Astrocyte of the cerebellum (primary cell): ENCODE measurements at regions not wholly inside any gene's neighbourhood (a gene's known extent, or its start where the extent isn't known, plus 50 kb on each side); places are given as distances from the start of the nearest gene placed in this dataset.

Source experiments
- DNase-seq: peaks from one replicate; pipeline ENCODE4 v3.0.0-alpha.2; 2011; ENCODE audit warnings: low read depth
- H3K4me3 ChIP-seq: 2 replicates; pipeline ENCODE4 v1.5.1; 2011; ENCODE audit warnings: mild to moderate bottlenecking, low read depth, low read length, moderate library complexity
- in situ Hi-C: cut with HindIII; loops from 2 replicates; pipeline ENCODE4 v1.10.0; 2017; ENCODE audit warnings: low sequenced_read_pairs
- TF ChIP-seq, protein P1 (sequence below): IDR thresholded peaks from 2 replicates; pipeline ENCODE4 v1.5.1; 2012; ENCODE audit warnings: low read length, low read depth, moderate library complexity, mild to moderate bottlenecking; ENCODE audit errors: missing control alignments

DNA sequence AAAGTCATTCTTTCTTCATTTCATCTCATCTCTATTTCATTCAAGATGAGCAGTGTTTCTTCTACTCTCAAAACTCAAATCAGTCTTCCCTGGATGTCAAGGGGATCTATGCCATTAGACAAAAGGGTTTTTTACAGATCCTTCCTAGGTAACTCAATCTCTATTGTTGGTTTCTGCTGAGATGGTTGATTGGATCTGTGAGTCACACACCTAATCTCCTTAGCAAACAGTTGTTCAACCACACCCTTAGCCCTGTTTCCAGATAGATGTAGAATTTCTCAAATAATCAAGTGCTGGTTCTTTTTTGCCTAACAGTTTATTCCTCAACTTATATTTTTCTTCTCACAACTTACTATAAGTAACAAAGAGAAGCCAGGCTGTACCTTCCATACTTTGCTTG is 200.5 kb downstream of the KDR start:
- TF ChIP-seq, protein P1, sequence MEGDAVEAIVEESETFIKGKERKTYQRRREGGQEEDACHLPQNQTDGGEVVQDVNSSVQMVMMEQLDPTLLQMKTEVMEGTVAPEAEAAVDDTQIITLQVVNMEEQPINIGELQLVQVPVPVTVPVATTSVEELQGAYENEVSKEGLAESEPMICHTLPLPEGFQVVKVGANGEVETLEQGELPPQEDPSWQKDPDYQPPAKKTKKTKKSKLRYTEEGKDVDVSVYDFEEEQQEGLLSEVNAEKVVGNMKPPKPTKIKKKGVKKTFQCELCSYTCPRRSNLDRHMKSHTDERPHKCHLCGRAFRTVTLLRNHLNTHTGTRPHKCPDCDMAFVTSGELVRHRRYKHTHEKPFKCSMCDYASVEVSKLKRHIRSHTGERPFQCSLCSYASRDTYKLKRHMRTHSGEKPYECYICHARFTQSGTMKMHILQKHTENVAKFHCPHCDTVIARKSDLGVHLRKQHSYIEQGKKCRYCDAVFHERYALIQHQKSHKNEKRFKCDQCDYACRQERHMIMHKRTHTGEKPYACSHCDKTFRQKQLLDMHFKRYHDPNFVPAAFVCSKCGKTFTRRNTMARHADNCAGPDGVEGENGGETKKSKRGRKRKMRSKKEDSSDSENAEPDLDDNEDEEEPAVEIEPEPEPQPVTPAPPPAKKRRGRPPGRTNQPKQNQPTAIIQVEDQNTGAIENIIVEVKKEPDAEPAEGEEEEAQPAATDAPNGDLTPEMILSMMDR = no peak
- no peak for DNase-seq
- in situ Hi-C loops = no loop called here
- H3K4me3 ChIP-seq = no peak overlapping the region

DNA sequence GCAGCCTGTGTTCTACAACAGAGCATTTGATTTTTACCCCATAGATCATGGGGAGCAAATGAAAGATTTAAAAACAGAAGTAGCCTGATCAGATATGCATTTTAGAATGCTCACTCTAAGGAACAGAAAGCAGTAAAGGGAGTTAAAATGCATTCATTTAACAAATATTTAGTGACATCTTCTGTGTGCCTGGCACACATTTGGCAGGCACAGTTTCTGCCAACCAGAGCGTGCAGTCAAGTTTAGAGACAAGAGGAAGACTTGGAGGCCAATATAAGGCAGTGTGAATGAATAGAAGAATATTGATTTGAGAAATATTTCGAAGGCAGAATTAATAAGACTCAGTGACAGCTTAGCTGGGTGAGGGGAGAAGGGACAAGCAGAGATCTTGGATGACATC is 210.1 kb downstream of the KDR start:
- in situ Hi-C loops = no loop called here
- DNase-seq = no peak
- TF ChIP-seq, protein P1 = no peak
- no peak overlapping the region for H3K4me3 ChIP-seq

DNA sequence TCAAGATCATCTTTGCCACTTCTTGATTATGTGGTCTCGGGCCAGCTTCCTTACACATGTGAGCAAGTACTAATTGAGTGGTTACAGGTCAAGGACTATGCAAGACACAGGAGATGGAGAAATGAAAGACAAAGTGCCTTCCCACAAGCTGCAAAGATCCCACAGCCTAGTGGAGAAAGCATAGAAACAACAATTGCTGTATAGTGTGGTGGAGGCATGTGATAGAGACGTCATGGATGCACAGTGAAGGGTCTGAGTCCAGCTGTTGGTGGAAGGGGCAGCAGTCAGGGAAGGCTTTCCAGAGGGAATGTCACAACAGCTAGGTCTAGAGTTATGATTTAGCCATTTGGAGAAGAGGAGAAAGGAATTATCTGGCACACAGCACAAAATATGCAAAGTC is 210.6 kb downstream of the KDR start:
- H3K4me3 ChIP-seq = no peak overlapping the region
- no peak for DNase-seq
- TF ChIP-seq, protein P1 = no peak
- in situ Hi-C loops = no loop called here

DNA sequence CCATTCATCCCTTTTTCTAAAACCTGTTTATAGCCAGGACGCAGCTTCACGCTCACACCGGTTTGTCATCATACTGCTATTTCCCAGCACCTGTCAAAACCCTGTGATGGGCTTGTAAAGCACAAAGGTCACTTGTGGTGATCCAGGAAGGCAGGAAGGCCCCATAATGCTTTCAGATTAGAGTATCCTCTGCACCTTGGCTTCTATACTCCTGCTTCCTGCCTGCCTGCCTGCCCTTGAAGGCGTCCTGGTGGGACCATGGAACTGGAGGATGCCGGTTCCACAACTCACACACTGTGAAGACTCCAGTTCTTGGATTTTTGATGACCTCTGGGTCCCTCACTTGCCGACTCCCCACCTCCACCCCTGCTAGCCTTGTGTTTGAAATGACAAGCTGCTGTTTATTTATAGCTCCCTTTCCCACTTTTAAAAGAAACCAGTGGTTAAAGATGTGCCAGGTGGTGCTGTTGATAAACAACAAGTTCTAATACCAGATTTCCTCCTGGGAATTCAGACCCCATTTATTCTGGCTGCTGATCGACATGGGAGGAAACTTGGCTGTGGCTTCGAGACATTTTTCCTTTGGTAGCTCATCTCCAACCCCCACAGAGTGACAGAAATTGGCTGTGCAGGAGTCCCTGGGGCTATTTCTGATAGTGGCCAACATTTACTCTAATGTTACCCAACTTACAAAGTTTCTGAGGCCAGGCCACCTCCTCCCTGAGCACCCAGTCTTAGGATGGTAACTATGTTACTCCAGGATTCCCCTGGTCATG is 211.5 kb downstream of the KDR start:
- in situ Hi-C loops = no loop called here
- DNase-seq = no peak
- H3K4me3 ChIP-seq = no peak overlapping the region
- TF ChIP-seq, protein P1 = no peak

DNA sequence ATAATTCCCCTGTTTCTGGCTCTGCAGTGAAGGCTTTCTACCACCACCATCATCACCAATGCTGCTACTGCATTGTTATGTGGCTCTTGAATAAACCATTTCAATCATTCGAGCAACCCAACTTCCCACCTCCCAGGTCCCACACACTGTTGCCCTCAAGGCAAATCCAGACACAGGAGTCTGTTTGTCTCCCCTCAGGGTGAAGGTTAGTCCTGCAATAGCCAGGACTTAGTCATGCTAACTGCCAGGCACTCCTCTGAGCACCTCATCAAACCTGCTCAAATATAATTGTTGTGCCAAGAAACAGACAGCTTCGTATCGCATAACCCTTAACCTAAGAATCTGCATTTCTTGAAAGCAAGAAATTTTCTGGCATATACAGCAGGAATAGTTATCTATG is 213.2 kb downstream of the KDR start:
- DNase-seq = no peak
- no peak overlapping the region for H3K4me3 ChIP-seq
- TF ChIP-seq, protein P1 = no peak
- in situ Hi-C loops = no loop called here

DNA sequence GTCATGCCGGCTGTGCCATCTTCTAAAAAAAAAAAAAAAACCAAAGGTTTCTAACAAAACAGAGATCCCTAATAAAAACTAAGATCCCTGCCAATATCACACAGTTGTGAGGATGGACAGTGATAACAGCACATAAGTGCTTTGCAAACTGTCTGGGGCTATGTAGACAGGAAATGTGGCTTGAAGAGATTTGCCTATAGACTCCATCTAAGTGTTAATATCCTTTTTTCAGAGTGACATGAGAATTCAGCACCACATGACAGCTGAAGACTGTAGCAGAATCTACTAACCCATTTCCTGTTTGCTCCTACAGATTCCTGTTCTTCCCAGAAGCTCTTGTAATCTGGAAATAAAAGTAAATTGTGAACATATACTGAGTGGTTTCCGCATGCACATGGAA is 215.4 kb downstream of the KDR start:
- TF ChIP-seq, protein P1 = no peak
- DNase-seq = no peak
- no peak overlapping the region for H3K4me3 ChIP-seq
- in situ Hi-C loops = no loop called here
